OCI-LY1 (cell line): ENCODE measurements at regions not wholly inside any gene's neighbourhood (a gene's known extent, or its start where the extent isn't known, plus 50 kb on each side); places are given as distances from the start of the nearest gene placed in this dataset.

Source experiments
- CTCF ChIP-seq: fragments of 200-600 bp; sonication (generic), shearing (Covaris generic); IDR thresholded peaks from 2 replicates; pipeline ENCODE4 v1.5.1; 2017; ENCODE audit warnings: mild to moderate bottlenecking, antibody characterized with exemption, low read length, moderate library complexity, mixed read lengths
- EZH2 ChIP-seq: fragments of 200-600 bp; sonication (generic), shearing (Covaris generic); IDR thresholded peaks from 2 replicates; pipeline ENCODE4 v1.8.0; 2017; ENCODE audit warnings: borderline replicate concordance, mixed run types, mild to moderate bottlenecking, antibody characterized with exemption, low read length, moderate library complexity, mixed read lengths

- TF ChIP-seq CTCF (no peak), EZH2 (no peak)
Observed at GRCh38 chr3:26967501-26967900, 344.9 kb downstream of the LRRC3B start.
